ENCODE measurements at regions not wholly inside any gene's neighbourhood (a gene's known extent, or its start where the extent isn't known, plus 50 kb on each side); places are given as distances from the start of the nearest gene placed in this dataset.

- TF ChIP-seq CREB5 (CRISPR knock-in tag; IDR thresholded peaks at IDR 0.05; ENCODE audit: low read depth) (no peak), ESRRG (CRISPR knock-in tag; IDR thresholded peaks at IDR 0.05) (no peak), BACH2 (CRISPR knock-in tag; IDR thresholded peaks at IDR 0.05; ENCODE audit: borderline replicate concordance) (no peak), ZFP30 (CRISPR knock-in tag; IDR thresholded peaks at IDR 0.05) (no peak)
Observed at GRCh38 chr1:34656731-34657130, 98.1 kb upstream of the GJB5 start (continued).

GRCh38 chr1:34657266-34657665, 97.6 kb upstream of the GJB5 start:
- TF ChIP-seq ISL1 (CRISPR knock-in tag; IDR thresholded peaks at IDR 0.05): no peak
- ATAC-seq: no peak

GRCh38 chr1:34657849-34658248, 97.0 kb upstream of the GJB5 start:
- TF ChIP-seq TCF4 (CRISPR knock-in tag; IDR thresholded peaks at IDR 0.05; ENCODE audit: borderline replicate concordance): no peak
- TF ChIP-seq ZC3H10 (CRISPR knock-in tag; IDR thresholded peaks at IDR 0.05): no peak
- no peak for TF ChIP-seq ZNF565 (CRISPR knock-in tag; conservative IDR thresholded peaks at IDR 0.05; ENCODE audit: low read depth)
- TF ChIP-seq CSRNP3 (CRISPR knock-in tag; IDR thresholded peaks at IDR 0.05): no peak
- no peak for TF ChIP-seq ISL1 (CRISPR knock-in tag; IDR thresholded peaks at IDR 0.05)
- no peak for TF ChIP-seq ZFP3 (CRISPR knock-in tag; IDR thresholded peaks at IDR 0.05)
- no peak for TF ChIP-seq ESRRG (CRISPR knock-in tag; IDR thresholded peaks at IDR 0.05)
- no peak for TF ChIP-seq PPARA (CRISPR knock-in tag; IDR thresholded peaks at IDR 0.05; ENCODE audit: borderline replicate concordance)
- no peak for TF ChIP-seq ZNF8 (CRISPR knock-in tag; IDR thresholded peaks at IDR 0.05)
- TF ChIP-seq ZFP30 (CRISPR knock-in tag; IDR thresholded peaks at IDR 0.05): no peak
- ATAC-seq: no peak

- ATAC-seq: no peak
- TF ChIP-seq CREB5 (CRISPR knock-in tag; IDR thresholded peaks at IDR 0.05; ENCODE audit: low read depth): no peak
- TF ChIP-seq GLIS3 (CRISPR knock-in tag; IDR thresholded peaks at IDR 0.05): no peak
- TF ChIP-seq ARNTL (CRISPR knock-in tag; IDR thresholded peaks at IDR 0.05; ENCODE audit: borderline replicate concordance, low read depth): no peak
- no peak for TF ChIP-seq TSHZ2 (CRISPR knock-in tag; IDR thresholded peaks at IDR 0.05)
- no peak for TF ChIP-seq OSR1 (CRISPR knock-in tag; IDR thresholded peaks at IDR 0.05)
- no peak for TF ChIP-seq ZFP30 (CRISPR knock-in tag; IDR thresholded peaks at IDR 0.05)
- no peak for TF ChIP-seq TCF4 (CRISPR knock-in tag; IDR thresholded peaks at IDR 0.05; ENCODE audit: borderline replicate concordance)
- no peak for TF ChIP-seq ZNF70 (CRISPR knock-in tag; IDR thresholded peaks at IDR 0.05)
- TF ChIP-seq SNAI2 (CRISPR knock-in tag; IDR thresholded peaks at IDR 0.05): no peak
- no peak for TF ChIP-seq ZC3H10 (CRISPR knock-in tag; IDR thresholded peaks at IDR 0.05)
- no peak for TF ChIP-seq ZNF8 (CRISPR knock-in tag; IDR thresholded peaks at IDR 0.05)
- TF ChIP-seq PATZ1 (CRISPR knock-in tag; IDR thresholded peaks at IDR 0.05; ENCODE audit: borderline replicate concordance): no peak
- no peak for TF ChIP-seq CSDC2 (CRISPR knock-in tag; IDR thresholded peaks at IDR 0.05)
Observed at GRCh38 chr1:34663031-34663430, 91.8 kb upstream of the GJB5 start.
